ENCODE measurements at regions not wholly inside any gene's neighbourhood (a gene's known extent, or its start where the extent isn't known, plus 50 kb on each side); places are given as distances from the start of the nearest gene placed in this dataset.

- TF ChIP-seq HCFC1 (IDR thresholded peaks at IDR 0.05; ENCODE audit: low read depth, low read length) = no peak; the same call in 1 of the 2 replicates
- TF ChIP-seq ZBTB14 (CRISPR knock-in tag; IDR thresholded peaks at IDR 0.05) = no peak
- TF ChIP-seq ZNF143 (CRISPR knock-in tag; IDR thresholded peaks at IDR 0.05) = no peak
- peak; percentile 67 for TF ChIP-seq SKI (IDR thresholded peaks at IDR 0.05; ENCODE audit: partially characterized antibody)
- TF ChIP-seq SMAD9 (CRISPR knock-in tag; IDR thresholded peaks at IDR 0.05) = no peak
- no peak for TF ChIP-seq ZFP41 (CRISPR knock-in tag; IDR thresholded peaks at IDR 0.05; ENCODE audit: borderline replicate concordance)
- peak; percentile 91 for TF ChIP-seq ZGPAT (CRISPR knock-in tag; IDR thresholded peaks at IDR 0.05)
- TF ChIP-seq MIXL1 (CRISPR knock-in tag; IDR thresholded peaks at IDR 0.05) = peak; percentile 61; the same call in 1 of the 2 replicates
- no peak for TF ChIP-seq ZNF839 (CRISPR knock-in tag; IDR thresholded peaks at IDR 0.05; ENCODE audit: borderline replicate concordance)
- TF ChIP-seq ZFYVE20 (CRISPR knock-in tag; IDR thresholded peaks at IDR 0.05; ENCODE audit: borderline replicate concordance, low read depth) = no peak
- peak; percentile 47; the same call in 1 of the 2 replicates for TF ChIP-seq CREM (IDR thresholded peaks at IDR 0.05)
- TF ChIP-seq CREM (CRISPR knock-in tag; IDR thresholded peaks at IDR 0.05) = no peak
- peak; percentile 38; the same call in 1 of the 2 replicates for TF ChIP-seq KAT7 (CRISPR knock-in tag; IDR thresholded peaks at IDR 0.05; ENCODE audit: borderline replicate concordance)
- no peak for TF ChIP-seq HBP1 (CRISPR knock-in tag; IDR thresholded peaks at IDR 0.05; ENCODE audit: low read depth)
- no peak for TF ChIP-seq ZFP36L1 (CRISPR knock-in tag; IDR thresholded peaks at IDR 0.05)
- TF ChIP-seq CBX5 (CRISPR knock-in tag; IDR thresholded peaks at IDR 0.05; ENCODE audit: borderline replicate concordance) = peak; percentile 70; the same call in 1 of the 2 replicates
- TF ChIP-seq ZNF710 (CRISPR knock-in tag; IDR thresholded peaks at IDR 0.05; ENCODE audit: borderline replicate concordance) = no peak
- no peak for TF ChIP-seq TERF1 (CRISPR knock-in tag; IDR thresholded peaks at IDR 0.05)
- TF ChIP-seq ZNF589 (CRISPR knock-in tag; conservative IDR thresholded peaks at IDR 0.05) = 0 out of 2 replicates have a peak, but pooled peaks have one; percentile 33
- no peak for TF ChIP-seq CREBL2 (CRISPR knock-in tag; IDR thresholded peaks at IDR 0.05; ENCODE audit: borderline replicate concordance)
- TF ChIP-seq KMT2B (CRISPR knock-in tag; IDR thresholded peaks at IDR 0.05) = peak; percentile 51; the same call in 1 of the 2 replicates
- TF ChIP-seq ZKSCAN1 (IDR thresholded peaks at IDR 0.05; ENCODE audit: low read length) = no peak
- TF ChIP-seq ZNF510 (CRISPR knock-in tag; IDR thresholded peaks at IDR 0.05; ENCODE audit: low read depth) = no peak
Observed at GRCh38 chr12:14257734-14258574, 107.5 kb upstream of the ATF7IP start (continued).

All from HepG2 (cell line).